ENCODE measurements at regions not wholly inside any gene's neighbourhood (a gene's known extent, or its start where the extent isn't known, plus 50 kb on each side); places are given as distances from the start of the nearest gene placed in this dataset.

- DNase-seq, result no peak
These were observed 439.6 kb downstream of the EPM2A start for GRCh38 chr6:145295746-145296145.

DNA sequence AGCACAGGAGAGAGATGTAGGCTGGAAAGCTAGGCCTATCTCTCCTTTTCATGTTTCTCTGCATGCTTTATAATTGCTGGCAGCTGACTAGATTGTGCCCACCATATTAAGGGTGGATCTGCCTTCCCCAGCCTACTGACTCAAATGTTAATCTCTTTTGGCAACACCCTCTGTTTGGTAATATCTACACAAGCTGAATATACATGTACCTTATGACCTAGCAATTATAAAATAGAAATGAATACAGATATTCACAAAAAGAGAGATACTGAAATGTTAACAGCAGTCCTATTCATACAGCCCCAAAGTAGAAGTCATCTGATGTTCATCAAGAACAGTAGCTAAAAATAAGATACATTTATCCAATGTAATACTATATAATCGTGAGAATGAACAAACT lies 429.6 kb downstream of the EPM2A start:
- no peak for DNase-seq

DNA sequence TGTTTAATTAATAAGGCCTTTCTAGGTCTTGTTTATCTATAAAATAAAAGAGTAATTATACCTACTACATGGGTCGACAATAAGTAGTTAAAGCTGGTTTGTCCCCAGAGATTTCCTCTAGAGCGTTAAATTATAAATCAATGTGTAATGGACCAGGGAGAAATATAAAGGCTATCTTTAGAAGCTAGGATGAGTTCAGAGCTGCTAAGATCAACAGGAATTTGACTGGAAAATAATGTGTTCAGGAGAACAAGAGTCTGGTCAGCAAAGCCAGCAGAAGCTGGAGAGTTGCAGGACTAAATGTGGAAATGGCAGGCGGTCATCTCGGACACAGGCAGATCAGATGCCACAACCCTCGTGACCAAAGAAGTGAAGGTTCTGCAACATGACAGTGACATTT lies 428.8 kb downstream of the EPM2A start:
- DNase-seq, result no peak

GRCh38 chr6:145309842-145310535 lies 425.3 kb downstream of the EPM2A start:
- peak; percentile 31 for DNase-seq

- DNase-seq, result no peak
These were observed 422.8 kb downstream of the EPM2A start for GRCh38 chr6:145312481-145312880.

DNA sequence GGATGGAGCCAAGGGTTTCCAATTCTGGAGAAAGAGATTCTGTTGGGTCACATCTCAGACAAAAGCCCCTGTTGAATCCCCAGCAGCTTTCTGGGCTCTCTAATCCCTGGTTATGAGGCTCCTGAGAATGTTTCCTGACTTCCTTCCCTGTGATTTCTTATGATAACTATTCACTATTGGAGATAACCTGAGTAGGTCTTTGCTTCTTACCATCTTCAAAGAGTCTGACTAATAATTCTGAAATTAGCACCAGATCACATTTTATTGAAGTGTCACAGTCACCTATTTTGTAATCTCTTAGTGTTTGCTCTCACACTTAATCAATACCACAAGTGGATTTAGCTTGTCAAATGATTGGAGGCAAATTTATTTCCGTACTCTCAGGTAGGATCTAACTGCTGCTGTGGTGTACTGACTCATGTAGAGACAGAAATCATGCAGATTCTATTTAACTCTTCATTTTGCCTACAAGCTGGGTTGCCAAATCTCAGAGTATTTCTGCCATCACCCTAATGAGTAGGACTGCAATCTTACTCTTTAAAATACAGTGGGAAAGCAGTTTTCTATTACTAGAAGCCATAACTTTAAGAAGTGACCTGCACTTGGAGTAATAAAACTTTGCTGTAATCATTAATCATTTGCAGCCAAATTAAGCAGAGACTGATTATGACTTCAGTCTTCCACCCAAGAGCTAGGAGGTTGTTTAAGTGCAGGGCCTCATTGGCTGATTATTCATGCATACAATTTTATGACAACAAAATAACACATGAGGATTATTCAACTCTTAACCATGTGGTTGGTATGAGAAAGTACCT lies 422.1 kb downstream of the EPM2A start:
- no peak for DNase-seq

DNA sequence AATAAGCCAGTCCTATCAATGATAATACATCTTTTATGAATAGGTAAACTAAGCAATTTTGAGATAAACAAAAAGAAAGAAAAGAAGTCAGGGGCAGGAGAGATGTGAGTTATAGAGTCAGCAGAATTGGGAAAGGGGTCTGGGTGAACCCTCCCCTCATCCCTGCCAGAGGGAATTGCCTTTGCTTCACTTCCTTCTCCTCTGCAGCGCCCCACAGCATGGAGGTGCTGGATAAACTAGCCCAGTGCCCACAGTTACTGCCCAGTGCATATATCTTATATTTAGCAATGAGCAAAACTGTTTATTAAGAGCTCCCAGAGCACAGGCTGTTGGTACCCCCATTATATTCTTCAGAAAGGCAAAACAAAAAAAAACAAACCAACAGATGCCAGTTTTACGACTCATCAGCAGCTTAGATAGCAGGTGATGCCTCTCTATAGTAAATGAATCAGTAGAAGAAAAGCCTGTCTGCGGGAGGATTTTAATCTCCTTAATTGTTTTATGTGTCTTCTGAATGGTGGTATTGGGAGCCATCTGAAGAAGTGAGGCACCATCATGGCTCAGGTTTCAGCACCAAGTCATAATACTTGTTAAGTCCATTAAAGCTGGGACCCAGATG lies 419.2 kb downstream of the EPM2A start:
- DNase-seq, result no peak

- no peak for DNase-seq
These were observed 416.4 kb downstream of the EPM2A start for GRCh38 chr6:145318952-145319351.

DNA sequence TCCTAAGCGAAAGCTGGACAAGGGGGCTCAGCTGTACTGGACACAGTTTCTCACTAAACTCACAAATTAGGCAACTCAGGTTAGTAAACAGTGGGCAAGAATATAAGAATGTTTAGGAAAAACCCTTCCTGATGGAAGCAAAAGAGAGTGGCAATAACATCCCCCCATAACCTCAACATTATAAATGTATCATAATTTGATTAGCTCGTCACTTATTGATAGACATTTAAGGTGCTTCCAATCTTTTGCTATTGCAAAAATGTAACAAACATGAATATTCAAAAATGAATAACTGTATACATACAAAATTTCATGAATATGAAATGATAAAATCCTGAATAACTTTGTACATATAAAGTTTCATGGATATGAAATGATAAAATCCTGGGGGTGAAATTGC lies 415.7 kb downstream of the EPM2A start:
- no peak for DNase-seq

- no peak for DNase-seq
These were observed 411.7 kb downstream of the EPM2A start for GRCh38 chr6:145323646-145324045.

DNA sequence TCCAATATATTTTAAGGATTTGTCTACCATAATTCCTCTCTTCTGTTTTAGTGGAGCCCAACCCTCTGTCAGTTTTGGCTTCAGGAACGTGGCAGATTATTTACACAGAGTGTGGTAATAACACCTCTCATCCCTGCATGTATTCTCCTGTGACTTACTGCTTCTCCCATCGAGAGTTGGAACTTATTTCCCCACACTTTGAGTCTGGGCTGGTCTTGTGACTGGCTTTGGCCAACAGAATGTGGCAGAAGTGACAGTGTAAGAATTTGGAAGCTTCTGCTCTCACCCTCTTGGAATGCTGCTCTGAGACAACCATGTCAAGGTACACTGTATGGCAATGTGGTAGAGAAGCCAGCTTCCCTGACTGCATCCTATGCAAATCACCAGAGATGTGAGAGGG lies 407.7 kb downstream of the EPM2A start:
- DNase-seq, result no peak

DNA sequence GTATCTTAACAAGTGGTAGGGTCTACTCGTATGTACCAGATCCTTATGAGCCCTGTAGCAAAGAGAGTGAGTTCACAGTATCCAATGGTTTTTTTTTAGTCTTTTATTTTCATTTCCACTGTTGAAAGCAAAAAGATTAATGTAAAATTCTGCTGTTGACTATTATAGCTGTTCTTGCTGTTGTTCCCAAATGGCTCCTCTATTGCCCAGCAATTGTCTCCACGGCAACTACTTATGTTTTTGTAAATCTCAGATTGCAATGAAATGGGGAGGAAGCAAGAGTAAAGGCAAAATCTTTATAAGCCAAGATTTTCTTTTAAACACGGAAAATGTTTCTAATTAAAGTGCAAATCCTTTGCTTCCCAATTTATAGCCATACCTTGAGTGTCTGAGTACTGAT lies 406.1 kb downstream of the EPM2A start:
- no peak for DNase-seq

DNA sequence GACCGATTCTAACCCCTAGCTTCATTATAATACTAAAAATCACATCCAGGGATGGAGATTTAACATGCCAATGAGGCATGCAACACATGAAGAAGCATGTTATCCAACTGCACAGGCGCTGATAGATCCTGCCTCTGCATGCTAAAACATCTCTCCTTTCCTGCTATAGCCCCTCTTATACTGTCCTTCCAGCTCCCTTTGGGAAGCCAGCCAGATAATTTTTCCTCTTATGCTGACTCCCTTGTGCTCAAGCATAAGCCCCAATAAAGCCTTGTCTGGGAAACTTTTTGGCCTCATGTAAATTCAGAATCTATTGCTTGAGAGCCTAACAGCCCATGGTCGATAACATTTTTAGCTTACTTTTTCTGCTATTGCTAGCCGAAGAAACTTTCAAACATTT lies 404.3 kb downstream of the EPM2A start:
- DNase-seq, result no peak

- no peak for DNase-seq
These were observed 403.3 kb downstream of the EPM2A start for GRCh38 chr6:145332011-145332410.

DNA sequence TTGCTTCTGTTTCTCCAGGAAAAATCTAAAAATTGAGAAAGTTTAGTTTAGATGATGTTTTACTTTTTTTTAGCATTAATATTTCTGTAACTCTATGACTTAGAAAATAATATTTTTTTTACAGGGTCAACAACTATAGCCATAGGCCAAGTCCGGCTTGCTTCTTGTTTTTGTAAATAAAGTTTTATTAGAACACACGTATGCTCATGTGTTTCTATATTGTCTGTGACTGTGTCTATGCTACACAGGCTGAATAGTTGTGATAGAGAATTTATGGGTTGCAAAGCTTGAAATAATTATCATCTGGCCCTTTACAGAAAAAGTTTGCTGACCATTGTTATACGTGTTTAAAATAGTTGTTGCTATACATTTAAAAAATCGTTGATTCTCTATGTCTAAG lies 399.2 kb downstream of the EPM2A start:
- no peak for DNase-seq

GRCh38 chr6:145339089-145339488 lies 396.2 kb downstream of the EPM2A start:
- no peak for DNase-seq

DNA sequence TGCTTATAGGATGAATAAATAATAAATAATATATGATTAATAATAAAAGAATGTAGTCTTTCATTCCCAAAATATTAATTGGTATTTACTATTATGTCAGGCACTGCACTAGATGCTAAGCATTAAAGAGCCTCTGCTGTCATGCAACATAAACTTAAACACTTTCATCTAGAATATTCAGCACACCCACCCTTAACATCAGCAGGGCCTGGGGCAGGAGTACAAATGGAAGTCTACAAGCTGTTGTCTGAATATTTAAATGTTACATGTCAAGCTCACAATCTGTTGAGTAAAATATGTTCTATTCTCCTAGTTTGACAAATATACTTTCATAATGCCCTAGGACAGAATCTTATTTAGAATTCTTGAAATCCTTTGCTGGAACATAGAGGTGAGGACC lies 395.1 kb downstream of the EPM2A start:
- DNase-seq, result no peak

GRCh38 chr6:145345094-145345493 lies 390.2 kb downstream of the EPM2A start:
- DNase-seq, result no peak

- DNase-seq, result no peak
These were observed 388.1 kb downstream of the EPM2A start for GRCh38 chr6:145347216-145347615.

DNA sequence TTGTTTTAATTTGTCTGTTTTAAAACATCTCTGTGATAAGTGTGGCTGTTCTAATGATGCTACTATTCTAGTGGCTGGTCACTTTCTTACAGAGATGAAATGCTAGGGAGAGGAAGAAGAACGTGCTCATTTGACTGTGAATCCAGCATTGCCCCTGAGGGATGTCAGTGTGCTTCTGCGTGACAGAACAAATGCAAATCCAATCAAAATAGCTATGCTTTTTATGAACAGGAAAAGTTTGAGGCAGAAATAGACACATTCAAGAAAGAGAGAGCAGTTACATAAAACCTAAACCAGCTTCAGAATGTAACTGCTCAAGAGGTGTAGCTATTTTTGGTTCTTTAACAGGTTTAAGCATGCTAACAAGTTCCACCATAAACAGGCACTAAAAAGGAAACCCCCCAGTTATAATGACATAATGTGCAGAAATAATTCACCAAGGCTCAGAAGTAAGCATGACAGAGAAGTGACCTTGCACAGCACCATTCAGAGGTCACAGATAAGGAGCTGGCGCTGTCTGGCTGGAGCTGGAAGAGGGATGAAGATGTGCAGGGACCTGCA lies 385.3 kb downstream of the EPM2A start:
- DNase-seq, result no peak

DNA sequence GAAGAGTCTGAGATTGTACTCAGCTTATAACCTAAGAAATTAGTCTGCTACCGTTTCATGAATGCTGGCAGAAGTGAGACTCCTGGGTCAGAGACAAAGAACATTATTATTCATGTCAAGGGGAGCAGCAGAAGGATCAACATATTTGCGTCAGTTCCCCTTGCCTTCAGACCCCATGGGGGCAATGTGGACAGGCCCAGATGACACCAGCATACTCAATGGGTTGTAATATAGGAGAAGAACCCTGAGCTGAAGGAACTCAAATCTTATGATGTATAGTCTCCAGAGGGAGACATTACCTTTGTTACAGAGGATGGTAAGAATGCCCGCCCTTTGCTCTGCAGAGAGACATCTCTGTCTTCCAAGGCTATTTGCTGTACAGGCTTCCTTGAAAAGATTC lies 384.4 kb downstream of the EPM2A start:
- DNase-seq, result no peak

DNA sequence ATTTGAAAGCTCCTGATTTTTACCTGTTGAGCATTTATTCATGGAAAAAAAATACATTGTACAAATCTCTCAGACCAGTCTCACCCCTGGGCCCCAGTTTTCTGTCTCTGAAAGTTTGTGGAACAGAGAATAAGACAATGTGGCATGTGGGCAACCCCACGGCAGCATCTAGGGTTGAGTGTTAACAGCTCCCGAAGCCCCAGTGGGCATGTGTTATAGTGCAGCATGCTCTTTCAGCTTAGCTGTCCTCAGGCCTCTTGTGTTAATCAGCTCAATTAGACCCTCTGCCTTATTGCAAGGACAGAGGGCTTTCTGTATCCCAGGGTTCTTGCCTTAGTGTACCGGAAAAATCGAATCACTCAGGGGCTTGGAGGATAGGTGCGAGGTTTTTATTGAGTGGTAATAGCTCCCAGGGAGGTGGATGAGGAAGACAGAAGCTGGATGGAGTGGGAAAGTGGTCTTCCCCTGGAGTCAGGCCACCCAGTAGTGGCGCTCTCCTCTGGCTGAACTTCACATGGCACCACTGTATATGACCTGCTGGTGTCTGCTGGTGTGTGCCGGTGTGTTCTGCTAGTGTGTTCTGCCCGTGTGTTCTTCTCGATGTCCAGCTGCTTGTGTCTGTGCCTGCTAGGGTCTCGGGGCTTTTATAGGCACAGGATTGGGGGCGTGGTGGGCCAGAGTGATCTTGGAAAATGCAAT lies 382.8 kb downstream of the EPM2A start:
- no peak for DNase-seq

DNA sequence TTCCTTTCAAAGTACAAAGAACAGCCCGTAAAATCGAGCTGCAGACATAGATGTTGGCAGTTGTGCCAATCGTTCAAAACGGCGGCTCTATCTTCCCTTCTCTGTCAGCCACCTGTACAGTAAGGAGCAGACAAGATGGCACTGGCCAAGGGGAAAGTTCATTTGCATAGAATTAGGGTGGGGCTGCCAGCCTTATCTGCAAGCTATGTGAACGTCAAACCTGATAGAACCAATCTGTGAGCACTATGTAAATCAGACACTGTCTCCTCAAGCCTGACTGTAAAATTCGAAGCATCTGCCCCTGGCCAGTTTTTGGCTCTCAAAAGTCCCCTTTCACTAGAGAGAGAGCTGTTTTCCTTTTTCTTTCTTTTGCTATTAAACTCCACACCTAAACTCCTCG lies 374.5 kb downstream of the EPM2A start:
- DNase-seq, result no peak
